Hepatocyte (in vitro differentiated cells): ENCODE measurements at regions not wholly inside any gene's neighbourhood (a gene's known extent, or its start where the extent isn't known, plus 50 kb on each side); places are given as distances from the start of the nearest gene placed in this dataset.

Experiments used
- CTCF ChIP-seq: fragments of 200-600 bp; sonication (generic); IDR thresholded peaks from 2 replicates; pipeline ENCODE4 v1.5.1; 2016; ENCODE audit warnings: antibody characterized with exemption, mild to moderate bottlenecking; ENCODE audit not compliant: poor library complexity
- EZH2 ChIP-seq: fragments of 200-600 bp; sonication (generic); IDR thresholded peaks from 2 replicates; pipeline ENCODE4 v1.6.1; 2016; ENCODE audit warnings: antibody characterized with exemption, mild to moderate bottlenecking, borderline replicate concordance
- EZH2phosphoT487 ChIP-seq: fragments of 200-600 bp; sonication (generic); IDR thresholded peaks from one replicate; pipeline ENCODE4 v1.6.1; 2018; ENCODE audit warnings: antibody characterized with exemption, mild to moderate bottlenecking, low read depth, moderate library complexity; ENCODE audit not compliant: unreplicated experiment, severe bottlenecking

- TF ChIP-seq CTCF (no peak), EZH2 (no peak), EZH2phosphoT487 (no peak)
These were observed 89.5 kb upstream of the HTATIP2 start for GRCh38 chr11:20274031-20274430.
